Body of pancreas (tissue), 4 donors: ENCODE measurements at regions not wholly inside any gene's neighbourhood (a gene's known extent, or its start where the extent isn't known, plus 50 kb on each side); places are given as distances from the start of the nearest gene placed in this dataset.

Experiments used
- ATAC-seq: fragments of 150-250 bp; one replicate; pipeline ENCODE4 v1.9.1; 2016
- DNase-seq, 4 donors: peaks; one replicate each; pipeline ENCODE4 v3.0.0-alpha.2; 2019
- H3K27ac ChIP-seq, 4 donors: fragments of 200-600 bp; sonication (generic); 1 replicate in 3 of 4; 2 replicates in 1 of 4; pipeline versions ENCODE4 v1.5.1 to v1.6.1; 2016 to 2019; ENCODE audit warnings: mild to moderate bottlenecking in 1 of 4, mixed read lengths in 1 of 4, moderate library complexity in 1 of 4
- H3K27me3 ChIP-seq, 2 donors: fragments of 200-600 bp; sonication (generic); one replicate each; pipeline ENCODE4 v1.6.0; 2016; ENCODE audit warnings: mild to moderate bottlenecking in 1 of 2
- H3K36me3 ChIP-seq, 2 donors: fragments of 200-600 bp; sonication (generic); replicated peaks in 1 of 2; 2 replicates each; pipeline ENCODE4 v1.5.1; 2016; ENCODE audit warnings: low read depth in 2 of 2; ENCODE audit not compliant: insufficient read depth in 1 of 2
- H3K4me1 ChIP-seq: fragments of 200-600 bp; sonication (generic); one replicate; pipeline ENCODE4 v1.6.0; 2016
- H3K4me3 ChIP-seq, 2 donors: fragments of 200-600 bp; sonication (generic); 1 replicate in 1 of 2; 2 replicates in 1 of 2; pipeline ENCODE4 v1.5.1; 2016 to 2019
- H3K9me3 ChIP-seq, 3 donors: fragments of 200-600 bp; sonication (generic); 1 replicate in 2 of 3; 2 replicates in 1 of 3; pipeline ENCODE4 v1.5.1; 2016
- CTCF ChIP-seq, 7 experiments: fragments of 450-650 bp in 4 of 7; fragments of 200-600 bp in 3 of 7; sonication (generic) in 3 of 7; IDR thresholded peaks; one replicate each; pipeline ENCODE4 v1.5.1; 2016 to 2019; ENCODE audit warnings: antibody characterized with exemption in 7 of 7
- POLR2A ChIP-seq, 3 donors: fragments of 450-650 bp; IDR thresholded peaks; one replicate each; pipeline ENCODE4 v1.6.1; 2016; ENCODE audit warnings: antibody characterized with exemption in 3 of 3, mild to moderate bottlenecking in 2 of 3
- WGBS, 2 donors: methylation state at CpG; one replicate each; pipeline ENCODE4 v1.1.5; 2017; 5-methylcytosine and 5-hydroxymethylcytosine counted together
- intact Hi-C: fragments of 100-400 bp; cut with DNase I; formaldehyde crosslinking; loops from one replicate; pipeline ENCODE4 v1.15.1; 2023

GRCh38 chrX:10085223-10085622, 71.6 kb upstream of the CLCN4 start:
- intact Hi-C loops = no loop called here
- ATAC-seq = no peak
- Histone ChIP-seq H3K36me3 (no peaks in the 10 kb centered on the region), H3K27ac (no peak overlapping the region), H3K4me3 (no peak overlapping the region), H3K27me3 (no peaks in the 10 kb centered on the region), H3K4me1 (peaks cover 28% of the 10 kb centered on the region), H3K9me3 (no peaks in the 10 kb centered on the region)
- 26 to 33% methylated on average over 1 of the region's 1 CpG for WGBS, 2 donors
- DNase-seq = no peak
- TF ChIP-seq CTCF (IDR thresholded peaks at IDR 0.05) (no peak), POLR2A (IDR thresholded peaks at IDR 0.05) (no peak)

GRCh38 chrX:10086676-10087075, 70.1 kb upstream of the CLCN4 start:
- ATAC-seq = no peak
- 100% methylated on average over 5 of the region's 8 CpGs for WGBS, 2 donors
- H3K4me3 ChIP-seq = no peak overlapping the region
- H3K4me1 ChIP-seq = peaks cover 28% of the 10 kb centered on the region
- no peak for DNase-seq
- no peak overlapping the region for H3K27ac ChIP-seq
- no peaks in the 10 kb centered on the region for H3K27me3 ChIP-seq
- TF ChIP-seq CTCF (IDR thresholded peaks at IDR 0.05) = no peak
- no peak for TF ChIP-seq POLR2A (IDR thresholded peaks at IDR 0.05)
- intact Hi-C loops = no loop called here
- no peaks in the 10 kb centered on the region for H3K36me3 ChIP-seq
- H3K9me3 ChIP-seq = no peaks in the 10 kb centered on the region

GRCh38 chrX:10087391-10087790, 69.4 kb upstream of the CLCN4 start:
- 44 to 69% methylated on average over 9 of the region's 9 CpGs for WGBS, 2 donors
- no peak for ATAC-seq
- H3K27ac ChIP-seq = peak overlapping the region in 1 of 4 donors; percentile 25
- no peak overlapping the region for H3K4me3 ChIP-seq
- intact Hi-C loops = no loop called here
- H3K27me3 ChIP-seq = no peaks in the 10 kb centered on the region
- H3K36me3 ChIP-seq = no peaks in the 10 kb centered on the region
- TF ChIP-seq POLR2A (IDR thresholded peaks at IDR 0.05) (no peak), CTCF (IDR thresholded peaks at IDR 0.05) (no peak)
- H3K9me3 ChIP-seq = no peaks in the 10 kb centered on the region
- H3K4me1 ChIP-seq = peaks cover 27% of the 10 kb centered on the region
- no peak for DNase-seq

GRCh38 chrX:10089378-10089795, 67.4 kb upstream of the CLCN4 start:
- H3K36me3 ChIP-seq = no peaks in the 10 kb centered on the region
- TF ChIP-seq CTCF (IDR thresholded peaks at IDR 0.05) = no peak
- TF ChIP-seq POLR2A (IDR thresholded peaks at IDR 0.05) = no peak
- no peaks in the 10 kb centered on the region for H3K9me3 ChIP-seq
- DNase-seq (peak in 3 of 4 donors; percentile 34 to 42 (median 37)), ATAC-seq (peak; percentile 60)
- 26 to 45% methylated on average over 2 to 3 of the region's 3 CpGs for WGBS, 2 donors
- no peak overlapping the region for H3K4me3 ChIP-seq
- peak overlapping the region in 2 of 4 donors; percentile 30 to 55 for H3K27ac ChIP-seq
- H3K27me3 ChIP-seq = no peaks in the 10 kb centered on the region
- peaks cover 14% of the 10 kb centered on the region for H3K4me1 ChIP-seq
- intact Hi-C loops = no loop called here

- ATAC-seq = no peak
- intact Hi-C loops = no loop called here
- H3K27ac ChIP-seq = peak overlapping the region in 2 of 4 donors; percentile 30 to 55
- 79 to 81% methylated on average over 11 of the region's 11 CpGs for WGBS, 2 donors
- TF ChIP-seq CTCF (IDR thresholded peaks at IDR 0.05) (no peak), POLR2A (IDR thresholded peaks at IDR 0.05) (no peak)
- H3K36me3 ChIP-seq = no peaks in the 10 kb centered on the region
- no peaks in the 10 kb centered on the region for H3K9me3 ChIP-seq
- no peaks in the 10 kb centered on the region for H3K27me3 ChIP-seq
- H3K4me1 ChIP-seq = peaks cover 14% of the 10 kb centered on the region
- no peak for DNase-seq
- no peak overlapping the region for H3K4me3 ChIP-seq
These were observed 66.5 kb upstream of the CLCN4 start for GRCh38 chrX:10090319-10090718.
